HG03432 (cell line): ENCODE measurements at regions not wholly inside any gene's neighbourhood (a gene's known extent, or its start where the extent isn't known, plus 50 kb on each side); places are given as distances from the start of the nearest gene placed in this dataset.

Experiments used
- ATAC-seq: cut with Tn5 transposase; IDR thresholded peaks from one replicate; pipeline ENCODE4 v1.9.1; 2021; ENCODE audit warnings: mild to moderate bottlenecking, moderate library complexity; ENCODE audit not compliant: unreplicated experiment

DNA sequence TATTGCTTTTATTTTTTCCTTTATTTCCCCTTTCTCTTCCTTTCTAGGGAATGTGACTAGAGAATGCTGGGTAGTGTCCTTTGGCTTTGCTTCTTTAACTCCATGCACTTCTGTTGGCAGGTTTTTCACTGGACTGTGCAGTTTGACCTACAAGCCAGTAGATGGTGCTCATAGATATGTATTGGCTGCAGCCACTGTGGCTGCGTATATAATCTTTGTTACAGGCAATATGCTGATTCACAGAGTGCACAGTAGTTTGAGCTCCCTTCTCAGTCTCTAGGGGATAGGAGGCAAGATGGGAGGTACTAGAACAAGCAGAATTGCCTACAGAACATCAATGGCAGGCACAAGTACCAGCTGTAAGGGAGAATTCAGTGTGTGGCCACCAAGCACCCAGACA, 503.5 kb downstream of the LRFN5 start:
- ATAC-seq, result peak; percentile 81

GRCh38 chr14:42095155-42095554, 488.5 kb downstream of the LRFN5 start:
- no peak for ATAC-seq

- no peak for ATAC-seq
These were observed 483.4 kb downstream of the LRFN5 start for GRCh38 chr14:42090122-42090521.

GRCh38 chr14:42079911-42080310, 473.2 kb downstream of the LRFN5 start:
- ATAC-seq, result no peak

- ATAC-seq, result no peak
These were observed 471.7 kb downstream of the LRFN5 start for GRCh38 chr14:42078345-42078744.

- no peak for ATAC-seq
These were observed 463.4 kb downstream of the LRFN5 start for GRCh38 chr14:42070031-42070430.

DNA sequence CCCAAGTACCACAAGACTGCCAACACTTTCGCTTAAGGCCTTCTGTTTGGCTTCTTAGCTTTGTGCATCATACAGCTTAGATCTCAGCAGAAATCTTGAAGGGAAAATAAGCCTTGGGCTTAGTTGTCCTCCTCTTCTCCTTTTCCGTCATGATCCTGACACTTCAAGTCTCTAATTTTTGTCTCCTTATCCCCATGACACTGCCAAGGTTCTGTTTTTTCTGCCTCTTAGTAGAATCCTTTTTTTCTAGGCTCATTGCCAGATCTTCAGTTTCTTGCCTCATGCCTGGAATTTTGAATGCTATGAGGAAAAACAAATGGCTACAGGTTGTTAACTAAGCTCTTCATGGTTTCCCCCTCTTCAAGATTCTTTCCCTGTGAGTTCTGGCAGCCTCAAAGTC, 450.4 kb downstream of the LRFN5 start:
- no peak for ATAC-seq

DNA sequence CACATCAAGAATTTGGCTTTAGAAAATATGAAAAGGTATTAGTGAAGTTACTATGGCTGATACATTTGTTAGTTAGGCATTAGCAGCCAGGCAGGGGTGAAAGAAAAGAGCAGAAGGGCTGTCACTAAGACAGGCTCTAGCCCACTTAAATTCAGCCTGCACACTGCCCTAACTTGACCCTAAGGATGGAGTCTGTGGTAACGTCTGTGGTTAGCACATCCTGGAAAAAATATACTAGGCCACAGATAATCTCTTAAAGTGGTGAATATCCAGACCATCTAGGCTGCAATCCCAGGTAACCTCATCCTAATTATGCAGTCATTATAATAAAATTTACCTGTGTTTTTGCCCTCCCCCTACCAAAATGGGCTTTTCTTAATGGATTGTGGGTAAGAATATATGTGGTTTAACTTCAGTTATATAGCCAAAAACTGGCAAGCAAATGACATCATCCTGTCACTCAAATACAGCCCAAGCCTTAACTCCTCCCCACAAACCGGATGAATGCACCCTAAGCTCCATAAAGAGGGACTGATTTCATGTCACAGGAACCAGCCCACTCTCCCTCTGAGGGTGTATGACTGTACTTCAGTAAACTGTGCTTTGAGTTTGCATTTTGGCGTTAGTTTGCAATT, 440.9 kb downstream of the LRFN5 start:
- ATAC-seq, result no peak

- ATAC-seq, result no peak
These were observed 438.7 kb downstream of the LRFN5 start for GRCh38 chr14:42045383-42045782.

- ATAC-seq, result no peak
These were observed 421.9 kb downstream of the LRFN5 start for GRCh38 chr14:42028607-42029006.

- no peak for ATAC-seq
These were observed 420.6 kb downstream of the LRFN5 start for GRCh38 chr14:42027271-42027670.

GRCh38 chr14:42023452-42023851, 416.8 kb downstream of the LRFN5 start:
- ATAC-seq, result no peak

DNA sequence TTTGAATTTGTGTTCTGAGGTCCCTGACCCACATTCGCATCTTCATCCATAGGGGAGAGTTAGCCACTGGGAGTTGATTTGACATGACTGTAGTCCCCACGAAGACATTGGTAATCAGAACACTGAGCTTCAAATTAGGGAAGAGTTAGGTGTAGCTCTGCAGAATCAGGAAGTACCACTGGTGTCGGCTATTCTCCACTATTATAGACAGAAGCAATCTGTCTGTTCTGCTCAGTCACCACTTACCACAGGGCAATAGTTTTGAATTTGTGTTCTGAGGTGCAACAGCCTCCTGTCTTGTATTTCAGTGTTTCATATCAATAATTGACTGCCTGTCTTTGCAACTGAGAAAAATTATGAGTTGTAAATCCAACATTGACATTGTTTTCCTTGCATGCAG, 407.6 kb downstream of the LRFN5 start:
- ATAC-seq, result no peak

DNA sequence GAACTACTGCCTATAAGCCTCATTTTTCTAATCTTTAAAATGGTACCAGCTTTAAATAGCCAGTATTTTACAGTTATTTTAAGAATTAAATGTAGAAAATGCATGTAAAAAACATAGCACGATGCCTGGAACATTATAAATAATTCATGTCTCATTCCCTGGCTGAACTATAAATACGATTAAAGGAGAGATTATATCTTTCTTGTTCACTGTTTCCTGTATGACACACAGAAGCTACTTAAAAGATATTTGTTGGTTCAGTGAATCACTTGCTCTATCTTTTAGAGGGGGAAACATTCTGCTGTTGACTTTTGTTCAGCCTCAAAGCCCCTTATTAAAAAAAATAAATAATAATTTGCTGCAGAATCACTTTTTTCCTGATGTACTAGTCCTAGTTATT, 406.9 kb downstream of the LRFN5 start:
- ATAC-seq, result no peak

GRCh38 chr14:42013153-42013552, 406.5 kb downstream of the LRFN5 start:
- no peak for ATAC-seq

DNA sequence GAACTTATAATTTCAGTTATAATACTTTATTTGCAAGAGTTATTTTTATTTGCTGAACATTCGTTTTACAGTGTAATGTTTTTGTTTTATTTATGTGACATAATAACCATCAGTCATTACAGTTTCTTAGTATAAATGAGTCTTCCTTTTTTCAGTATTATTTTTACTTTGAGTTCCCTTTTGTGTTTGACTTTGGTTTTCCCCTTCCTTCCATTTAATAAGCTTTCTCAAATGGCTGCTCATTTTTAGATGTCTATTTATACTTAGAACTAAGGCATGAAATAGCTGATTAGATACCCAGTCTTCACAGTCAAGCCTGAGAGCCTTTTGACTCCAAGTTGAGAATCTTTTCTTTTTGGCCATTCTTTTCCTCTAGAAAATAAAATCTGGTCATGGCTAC, 404.5 kb downstream of the LRFN5 start:
- ATAC-seq, result no peak

DNA sequence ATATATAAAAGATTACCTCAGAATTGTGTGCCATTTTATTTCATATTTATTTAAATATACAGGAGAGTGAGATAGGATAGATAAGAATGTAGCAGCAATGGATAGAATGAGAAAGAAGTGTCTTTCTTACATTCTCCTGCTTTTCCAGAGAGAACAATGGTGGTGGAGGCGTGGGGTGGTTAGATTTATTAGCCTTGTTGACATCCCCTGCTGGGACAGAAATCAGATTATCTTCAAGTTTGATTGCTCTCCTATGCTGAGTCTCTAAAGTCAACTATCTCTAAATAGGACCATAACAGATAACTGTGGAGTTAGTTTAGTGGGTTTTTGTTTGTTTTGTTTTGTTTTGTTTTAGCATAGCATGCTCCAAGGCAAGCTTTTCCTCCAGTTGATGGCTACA, 397.6 kb downstream of the LRFN5 start:
- no peak for ATAC-seq

DNA sequence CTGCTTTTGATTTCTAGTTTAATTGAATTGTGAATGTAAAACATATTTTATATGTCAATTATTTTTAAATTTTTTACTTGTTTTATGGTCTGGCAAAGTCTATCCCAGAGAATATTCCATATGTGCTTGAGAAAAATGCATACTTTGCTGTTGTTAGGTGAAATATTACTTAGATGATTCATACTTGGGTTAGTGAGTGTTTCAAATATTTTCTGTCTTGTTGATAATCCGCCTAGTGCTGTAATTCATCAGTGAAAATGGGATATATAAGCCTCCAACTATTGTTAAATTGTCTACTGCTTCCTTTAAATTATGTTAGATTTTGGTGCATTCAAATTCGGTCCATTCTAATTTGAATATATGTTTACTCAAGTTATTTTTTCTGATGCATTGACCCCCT, 395.5 kb downstream of the LRFN5 start:
- ATAC-seq, result no peak

GRCh38 chr14:42001431-42001830, 394.8 kb downstream of the LRFN5 start:
- ATAC-seq, result no peak

DNA sequence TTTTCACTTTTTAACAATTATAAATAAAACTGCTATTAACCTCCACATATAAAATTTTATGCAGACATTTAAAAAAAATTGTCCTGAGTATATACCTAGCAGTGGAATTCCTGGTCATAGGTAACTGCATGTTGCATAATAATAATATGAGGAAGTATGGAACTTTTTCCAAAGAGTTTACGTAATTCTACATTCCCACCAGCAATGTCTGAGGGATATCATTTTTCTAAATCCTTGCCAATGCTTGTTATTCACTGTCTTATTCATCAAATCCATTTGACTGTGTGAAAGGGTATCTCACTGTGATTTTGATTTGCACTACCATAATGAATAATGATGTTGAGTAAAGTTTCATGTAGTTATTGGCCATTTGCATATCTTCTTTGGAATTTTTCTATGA, 393.8 kb downstream of the LRFN5 start:
- no peak for ATAC-seq

- no peak for ATAC-seq
These were observed 387.0 kb downstream of the LRFN5 start for GRCh38 chr14:41993687-41994086.

- peak; percentile 56 for ATAC-seq
These were observed 380.0 kb downstream of the LRFN5 start for GRCh38 chr14:41986700-41987099.

- no peak for ATAC-seq
These were observed 379.5 kb downstream of the LRFN5 start for GRCh38 chr14:41986083-41986645.
